GM12872 (cell line): ENCODE measurements at regions not wholly inside any gene's neighbourhood (a gene's known extent, or its start where the extent isn't known, plus 50 kb on each side); places are given as distances from the start of the nearest gene placed in this dataset.

Experiments
- CTCF ChIP-seq: IDR thresholded peaks from 3 replicates; pipeline ENCODE4 v1.5.1; 2011; ENCODE audit warnings: low read depth, mild to moderate bottlenecking, low read length, moderate library complexity; ENCODE audit not compliant: insufficient read depth

GRCh38 chr5:53160895-53161294 is 51.3 kb upstream of the MOCS2 start:
- no peak for TF ChIP-seq CTCF

GRCh38 chr5:53161876-53162275 is 52.3 kb upstream of the MOCS2 start:
- TF ChIP-seq CTCF, result no peak

GRCh38 chr5:53164478-53165165 is 55.1 kb upstream of the MOCS2 start:
- no peak for TF ChIP-seq CTCF

- no peak for TF ChIP-seq CTCF
Measured at GRCh38 chr5:53165431-53166182, 56.0 kb upstream of the MOCS2 start.

GRCh38 chr5:53166183-53166495 is 56.6 kb upstream of the MOCS2 start:
- TF ChIP-seq CTCF, result no peak

- TF ChIP-seq CTCF, result no peak
Measured at GRCh38 chr5:53167836-53168235, 58.3 kb upstream of the MOCS2 start.

GRCh38 chr5:53169933-53170332 is 60.4 kb upstream of the MOCS2 start:
- no peak for TF ChIP-seq CTCF
